ENCODE measurements at regions not wholly inside any gene's neighbourhood (a gene's known extent, or its start where the extent isn't known, plus 50 kb on each side); places are given as distances from the start of the nearest gene placed in this dataset.

DNA sequence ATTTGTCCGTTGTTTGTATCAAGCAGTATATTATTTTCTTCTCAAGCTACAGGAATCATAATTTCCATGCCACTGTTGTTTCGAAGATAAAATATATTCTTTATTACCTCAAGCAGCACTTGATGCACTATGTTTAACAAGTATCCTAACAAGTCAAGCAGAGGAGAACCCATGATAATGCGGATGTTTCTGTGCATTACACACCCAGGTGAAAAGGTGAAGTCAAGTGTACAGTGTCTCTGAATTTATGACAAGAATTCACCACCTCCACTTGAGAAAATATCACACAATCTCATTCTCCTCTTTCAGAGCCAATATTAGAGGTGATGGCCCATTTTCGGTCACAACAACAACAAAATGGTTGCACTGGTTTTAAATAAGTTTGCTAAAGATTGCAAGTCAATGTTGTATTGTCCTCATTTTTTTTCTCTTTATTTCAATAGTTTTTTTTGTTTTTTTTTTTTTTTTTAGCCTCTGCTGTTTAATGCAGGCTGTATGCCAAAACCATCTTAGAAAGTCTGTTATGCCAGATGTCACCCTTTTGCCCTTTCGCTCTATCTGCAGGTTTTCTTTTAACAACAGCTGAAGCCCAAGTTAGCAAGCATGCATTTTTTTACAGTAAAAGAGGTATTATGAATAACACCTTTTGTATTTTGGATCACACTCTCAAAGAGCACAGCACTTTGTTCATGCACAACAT is 568.7 kb upstream of the LRRN3 start (continued):
- TF ChIP-seq ZNF785 (tag by site-specific recombination; IDR thresholded peaks at IDR 0.05) (no peak), REPIN1 (tag by site-specific recombination; IDR thresholded peaks at IDR 0.05; ENCODE audit: low read depth) (no peak), ZNF350 (tag by site-specific recombination; IDR thresholded peaks at IDR 0.05) (no peak), ZFP41 (tag by site-specific recombination; IDR thresholded peaks at IDR 0.05; ENCODE audit: borderline replicate concordance) (no peak), SETDB1 (IDR thresholded peaks at IDR 0.05; ENCODE audit: insufficient read length, low read length) (no peak), ZBTB21 (tag by site-specific recombination; IDR thresholded peaks at IDR 0.05) (no peak)
- TF ChIP-seq, protein P1, sequence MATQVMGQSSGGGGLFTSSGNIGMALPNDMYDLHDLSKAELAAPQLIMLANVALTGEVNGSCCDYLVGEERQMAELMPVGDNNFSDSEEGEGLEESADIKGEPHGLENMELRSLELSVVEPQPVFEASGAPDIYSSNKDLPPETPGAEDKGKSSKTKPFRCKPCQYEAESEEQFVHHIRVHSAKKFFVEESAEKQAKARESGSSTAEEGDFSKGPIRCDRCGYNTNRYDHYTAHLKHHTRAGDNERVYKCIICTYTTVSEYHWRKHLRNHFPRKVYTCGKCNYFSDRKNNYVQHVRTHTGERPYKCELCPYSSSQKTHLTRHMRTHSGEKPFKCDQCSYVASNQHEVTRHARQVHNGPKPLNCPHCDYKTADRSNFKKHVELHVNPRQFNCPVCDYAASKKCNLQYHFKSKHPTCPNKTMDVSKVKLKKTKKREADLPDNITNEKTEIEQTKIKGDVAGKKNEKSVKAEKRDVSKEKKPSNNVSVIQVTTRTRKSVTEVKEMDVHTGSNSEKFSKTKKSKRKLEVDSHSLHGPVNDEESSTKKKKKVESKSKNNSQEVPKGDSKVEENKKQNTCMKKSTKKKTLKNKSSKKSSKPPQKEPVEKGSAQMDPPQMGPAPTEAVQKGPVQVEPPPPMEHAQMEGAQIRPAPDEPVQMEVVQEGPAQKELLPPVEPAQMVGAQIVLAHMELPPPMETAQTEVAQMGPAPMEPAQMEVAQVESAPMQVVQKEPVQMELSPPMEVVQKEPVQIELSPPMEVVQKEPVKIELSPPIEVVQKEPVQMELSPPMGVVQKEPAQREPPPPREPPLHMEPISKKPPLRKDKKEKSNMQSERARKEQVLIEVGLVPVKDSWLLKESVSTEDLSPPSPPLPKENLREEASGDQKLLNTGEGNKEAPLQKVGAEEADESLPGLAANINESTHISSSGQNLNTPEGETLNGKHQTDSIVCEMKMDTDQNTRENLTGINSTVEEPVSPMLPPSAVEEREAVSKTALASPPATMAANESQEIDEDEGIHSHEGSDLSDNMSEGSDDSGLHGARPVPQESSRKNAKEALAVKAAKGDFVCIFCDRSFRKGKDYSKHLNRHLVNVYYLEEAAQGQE (tag by site-specific recombination; IDR thresholded peaks at IDR 0.05) = no peak

DNA sequence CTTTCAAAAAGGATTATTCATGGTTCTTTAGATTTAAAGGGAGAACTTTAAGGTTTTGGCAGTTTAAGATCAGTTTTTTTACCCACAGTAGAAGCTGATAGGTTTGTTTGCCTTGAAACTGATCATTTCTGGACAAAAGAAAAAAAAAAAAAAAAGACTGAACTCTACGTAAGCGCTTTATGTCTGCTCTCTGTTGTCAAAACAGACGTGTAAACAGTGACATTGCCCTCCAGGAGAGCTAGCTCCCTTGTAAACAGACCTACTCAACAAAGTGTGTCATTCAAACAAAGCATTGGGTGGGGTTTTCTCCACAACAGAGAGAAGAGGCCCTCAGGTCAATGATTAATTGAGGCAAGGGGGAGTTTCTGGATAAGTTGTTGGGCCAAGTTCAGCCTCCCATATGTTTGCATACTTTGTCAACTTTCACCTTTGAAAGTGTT is 568.1 kb upstream of the LRRN3 start:
- Histone ChIP-seq H3K36me3 (ENCODE audit: control insufficient read depth in 2 of 2, insufficient read depth in 1 of 2, low read length in 2 of 2) (no peaks in the 10 kb centered on the region), H3K4me1 (ENCODE audit: control insufficient read depth, insufficient read depth, low read length) (no peaks in the 10 kb centered on the region), H3K27ac (ENCODE audit: extremely low read depth, low read depth, low read length) (no peak overlapping the region), H3K9me3 (ENCODE audit: control insufficient read depth, insufficient read depth, low read depth, low read length) (no peaks in the 10 kb centered on the region), H3K4me3 (ENCODE audit: low read depth, low read length) (no peak overlapping the region)
- POLR2A ChIA-PET = no interaction called here
- CTCF ChIA-PET = no interaction called here
- TF ChIP-seq ZNF23 (tag by site-specific recombination; IDR thresholded peaks at IDR 0.05; ENCODE audit: borderline replicate concordance) (no peak), GLI4 (tag by site-specific recombination; IDR thresholded peaks at IDR 0.05) (no peak), ZNF610 (tag by site-specific recombination; IDR thresholded peaks at IDR 0.05; ENCODE audit: borderline replicate concordance) (no peak), ZNF354C (tag by site-specific recombination; IDR thresholded peaks at IDR 0.05; ENCODE audit: borderline replicate concordance, low read depth) (no peak), ZNF600 (tag by site-specific recombination; IDR thresholded peaks at IDR 0.05) (no peak), ZNF174 (tag by site-specific recombination; IDR thresholded peaks at IDR 0.05) (no peak), GLI2 (tag by site-specific recombination; IDR thresholded peaks at IDR 0.05; ENCODE audit: borderline replicate concordance, low read depth) (no peak), ZNF335 (tag by site-specific recombination; conservative IDR thresholded peaks at IDR 0.05) (no peak), ZFP3 (tag by site-specific recombination; IDR thresholded peaks at IDR 0.05; ENCODE audit: low read depth) (no peak)
- TF ChIP-seq, protein P2, sequence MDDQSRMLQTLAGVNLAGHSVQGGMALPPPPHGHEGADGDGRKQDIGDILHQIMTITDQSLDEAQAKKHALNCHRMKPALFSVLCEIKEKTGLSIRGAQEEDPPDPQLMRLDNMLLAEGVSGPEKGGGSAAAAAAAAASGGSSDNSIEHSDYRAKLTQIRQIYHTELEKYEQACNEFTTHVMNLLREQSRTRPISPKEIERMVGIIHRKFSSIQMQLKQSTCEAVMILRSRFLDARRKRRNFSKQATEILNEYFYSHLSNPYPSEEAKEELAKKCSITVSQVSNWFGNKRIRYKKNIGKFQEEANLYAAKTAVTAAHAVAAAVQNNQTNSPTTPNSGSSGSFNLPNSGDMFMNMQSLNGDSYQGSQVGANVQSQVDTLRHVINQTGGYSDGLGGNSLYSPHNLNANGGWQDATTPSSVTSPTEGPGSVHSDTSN (CRISPR knock-in tag; IDR thresholded peaks at IDR 0.05) = no peak
- TF ChIP-seq, protein P3, sequence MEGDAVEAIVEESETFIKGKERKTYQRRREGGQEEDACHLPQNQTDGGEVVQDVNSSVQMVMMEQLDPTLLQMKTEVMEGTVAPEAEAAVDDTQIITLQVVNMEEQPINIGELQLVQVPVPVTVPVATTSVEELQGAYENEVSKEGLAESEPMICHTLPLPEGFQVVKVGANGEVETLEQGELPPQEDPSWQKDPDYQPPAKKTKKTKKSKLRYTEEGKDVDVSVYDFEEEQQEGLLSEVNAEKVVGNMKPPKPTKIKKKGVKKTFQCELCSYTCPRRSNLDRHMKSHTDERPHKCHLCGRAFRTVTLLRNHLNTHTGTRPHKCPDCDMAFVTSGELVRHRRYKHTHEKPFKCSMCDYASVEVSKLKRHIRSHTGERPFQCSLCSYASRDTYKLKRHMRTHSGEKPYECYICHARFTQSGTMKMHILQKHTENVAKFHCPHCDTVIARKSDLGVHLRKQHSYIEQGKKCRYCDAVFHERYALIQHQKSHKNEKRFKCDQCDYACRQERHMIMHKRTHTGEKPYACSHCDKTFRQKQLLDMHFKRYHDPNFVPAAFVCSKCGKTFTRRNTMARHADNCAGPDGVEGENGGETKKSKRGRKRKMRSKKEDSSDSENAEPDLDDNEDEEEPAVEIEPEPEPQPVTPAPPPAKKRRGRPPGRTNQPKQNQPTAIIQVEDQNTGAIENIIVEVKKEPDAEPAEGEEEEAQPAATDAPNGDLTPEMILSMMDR (tag by site-specific recombination; IDR thresholded peaks at IDR 0.05) = no peak
- TF ChIP-seq, protein P4, sequence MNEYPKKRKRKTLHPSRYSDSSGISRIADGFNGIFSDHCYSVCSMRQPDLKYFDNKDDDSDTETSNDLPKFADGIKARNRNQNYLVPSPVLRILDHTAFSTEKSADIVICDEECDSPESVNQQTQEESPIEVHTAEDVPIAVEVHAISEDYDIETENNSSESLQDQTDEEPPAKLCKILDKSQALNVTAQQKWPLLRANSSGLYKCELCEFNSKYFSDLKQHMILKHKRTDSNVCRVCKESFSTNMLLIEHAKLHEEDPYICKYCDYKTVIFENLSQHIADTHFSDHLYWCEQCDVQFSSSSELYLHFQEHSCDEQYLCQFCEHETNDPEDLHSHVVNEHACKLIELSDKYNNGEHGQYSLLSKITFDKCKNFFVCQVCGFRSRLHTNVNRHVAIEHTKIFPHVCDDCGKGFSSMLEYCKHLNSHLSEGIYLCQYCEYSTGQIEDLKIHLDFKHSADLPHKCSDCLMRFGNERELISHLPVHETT (tag by site-specific recombination; IDR thresholded peaks at IDR 0.05) = no peak
- TF ChIP-seq, protein P5, sequence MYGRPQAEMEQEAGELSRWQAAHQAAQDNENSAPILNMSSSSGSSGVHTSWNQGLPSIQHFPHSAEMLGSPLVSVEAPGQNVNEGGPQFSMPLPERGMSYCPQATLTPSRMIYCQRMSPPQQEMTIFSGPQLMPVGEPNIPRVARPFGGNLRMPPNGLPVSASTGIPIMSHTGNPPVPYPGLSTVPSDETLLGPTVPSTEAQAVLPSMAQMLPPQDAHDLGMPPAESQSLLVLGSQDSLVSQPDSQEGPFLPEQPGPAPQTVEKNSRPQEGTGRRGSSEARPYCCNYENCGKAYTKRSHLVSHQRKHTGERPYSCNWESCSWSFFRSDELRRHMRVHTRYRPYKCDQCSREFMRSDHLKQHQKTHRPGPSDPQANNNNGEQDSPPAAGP (tag by site-specific recombination; IDR thresholded peaks at IDR 0.05) = no peak
- TF ChIP-seq, protein P6, sequence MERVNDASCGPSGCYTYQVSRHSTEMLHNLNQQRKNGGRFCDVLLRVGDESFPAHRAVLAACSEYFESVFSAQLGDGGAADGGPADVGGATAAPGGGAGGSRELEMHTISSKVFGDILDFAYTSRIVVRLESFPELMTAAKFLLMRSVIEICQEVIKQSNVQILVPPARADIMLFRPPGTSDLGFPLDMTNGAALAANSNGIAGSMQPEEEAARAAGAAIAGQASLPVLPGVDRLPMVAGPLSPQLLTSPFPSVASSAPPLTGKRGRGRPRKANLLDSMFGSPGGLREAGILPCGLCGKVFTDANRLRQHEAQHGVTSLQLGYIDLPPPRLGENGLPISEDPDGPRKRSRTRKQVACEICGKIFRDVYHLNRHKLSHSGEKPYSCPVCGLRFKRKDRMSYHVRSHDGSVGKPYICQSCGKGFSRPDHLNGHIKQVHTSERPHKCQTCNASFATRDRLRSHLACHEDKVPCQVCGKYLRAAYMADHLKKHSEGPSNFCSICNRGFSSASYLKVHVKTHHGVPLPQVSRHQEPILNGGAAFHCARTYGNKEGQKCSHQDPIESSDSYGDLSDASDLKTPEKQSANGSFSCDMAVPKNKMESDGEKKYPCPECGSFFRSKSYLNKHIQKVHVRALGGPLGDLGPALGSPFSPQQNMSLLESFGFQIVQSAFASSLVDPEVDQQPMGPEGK (tag by site-specific recombination; IDR thresholded peaks at IDR 0.05) = no peak
- TF ChIP-seq, protein P7, sequence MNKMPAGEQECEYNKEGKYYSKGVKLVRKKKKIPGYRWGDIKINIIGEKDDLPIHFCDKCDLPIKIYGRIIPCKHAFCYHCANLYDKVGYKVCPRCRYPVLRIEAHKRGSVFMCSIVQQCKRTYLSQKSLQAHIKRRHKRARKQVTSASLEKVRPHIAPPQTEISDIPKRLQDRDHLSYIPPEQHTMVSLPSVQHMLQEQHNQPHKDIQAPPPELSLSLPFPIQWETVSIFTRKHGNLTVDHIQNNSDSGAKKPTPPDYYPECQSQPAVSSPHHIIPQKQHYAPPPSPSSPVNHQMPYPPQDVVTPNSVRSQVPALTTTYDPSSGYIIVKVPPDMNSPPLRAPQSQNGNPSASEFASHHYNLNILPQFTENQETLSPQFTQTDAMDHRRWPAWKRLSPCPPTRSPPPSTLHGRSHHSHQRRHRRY (tag by site-specific recombination; IDR thresholded peaks at IDR 0.05) = no peak
